ENCODE measurements at regions not wholly inside any gene's neighbourhood (a gene's known extent, or its start where the extent isn't known, plus 50 kb on each side); places are given as distances from the start of the nearest gene placed in this dataset.
A peak's percentile ranks its signal among the peaks of the same experiment; 100 is the strongest.

GRCh38 chr1:13956393-13956792 lies 256.4 kb downstream of the PRDM2 start:
- no peaks in the 10 kb centered on the region for H3K36me3 ChIP-seq (ENCODE audit: control insufficient read depth in 2 of 2, extremely low read depth in 1 of 2, insufficient read depth in 2 of 2, low read length in 2 of 2)
- H3K27ac ChIP-seq (ENCODE audit: insufficient read depth, low read depth, low read length), result no peak overlapping the region
- TF ChIP-seq POLR2A (IDR thresholded peaks at IDR 0.05; ENCODE audit: low read depth, low read length) (no peak), JUN (IDR thresholded peaks at IDR 0.05; ENCODE audit: borderline replicate concordance, insufficient read depth, insufficient read length, low read depth) (no peak), FOS (IDR thresholded peaks at IDR 0.05; ENCODE audit: borderline replicate concordance, insufficient read depth, low read length) (no peak), CTCF (IDR thresholded peaks at IDR 0.05; ENCODE audit: extremely low read depth in 1 of 2, insufficient read depth in 1 of 2, low read depth in 1 of 2, low read length in 2 of 2) (no peak)
- TF ChIP-seq, protein P1, sequence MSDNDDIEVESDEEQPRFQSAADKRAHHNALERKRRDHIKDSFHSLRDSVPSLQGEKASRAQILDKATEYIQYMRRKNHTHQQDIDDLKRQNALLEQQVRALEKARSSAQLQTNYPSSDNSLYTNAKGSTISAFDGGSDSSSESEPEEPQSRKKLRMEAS (IDR thresholded peaks at IDR 0.05; ENCODE audit: insufficient read depth, insufficient read length), result no peak
- H4K20me1 ChIP-seq (replicated peaks; ENCODE audit: control insufficient read depth, extremely low read depth, insufficient read depth, low read length), result no peaks in the 10 kb centered on the region
- no peak overlapping the region for H3K4me2 ChIP-seq (ENCODE audit: insufficient read depth, low read length)
- no peak overlapping the region for H2AFZ ChIP-seq (ENCODE audit: low read depth, low read length)
- ChIA-PET POLR2A (no interaction called here), CTCF (no interaction called here)
- no TSS peak for BruUV-seq (replicated peaks)
- no peaks in the 10 kb centered on the region for H3K79me2 ChIP-seq (ENCODE audit: control insufficient read depth, insufficient read depth, low read length)
- DNase-seq (ENCODE audit: low read depth, low spot score) (no peak), FAIRE-seq (no peak)
- H3K9ac ChIP-seq (replicated peaks; ENCODE audit: extremely low read depth, insufficient read depth, low read length), result no peak overlapping the region
- no peak overlapping the region for H3K4me3 ChIP-seq (replicated peaks in 1 of 3; ENCODE audit: insufficient read depth in 1 of 3, low read depth in 1 of 3, low read length in 3 of 3)
- no peaks in the 10 kb centered on the region for H3K27me3 ChIP-seq (ENCODE audit: control insufficient read depth in 2 of 2, insufficient read depth in 2 of 2, low read length in 2 of 2)
- H3K9me3 ChIP-seq (replicated peaks; ENCODE audit: control insufficient read depth, insufficient read depth, low read length), result no peaks in the 10 kb centered on the region
- dilution Hi-C loops (cut with MboI; ENCODE audit: extremely low pct_ligation_motif_present, low sequenced_read_pairs), result no loop called here
- no peaks in the 10 kb centered on the region for H3K4me1 ChIP-seq (ENCODE audit: control insufficient read depth, extremely low read depth, insufficient read depth, low read length)
- H3K9me1 ChIP-seq (replicated peaks; ENCODE audit: control insufficient read depth, extremely low read depth, insufficient read depth, low read length), result no peaks in the 10 kb centered on the region
- intact Hi-C loops (cut with micrococcal nuclease), result no loop called here

GRCh38 chr1:13960375-13960987 lies 260.5 kb downstream of the PRDM2 start:
- Histone ChIP-seq H3K4me3 (replicated peaks in 1 of 3; ENCODE audit: insufficient read depth in 1 of 3, low read depth in 1 of 3, low read length in 3 of 3) (no peak overlapping the region), H3K79me2 (ENCODE audit: control insufficient read depth, insufficient read depth, low read length) (no peaks in the 10 kb centered on the region), H3K9me1 (replicated peaks; ENCODE audit: control insufficient read depth, extremely low read depth, insufficient read depth, low read length) (no peaks in the 10 kb centered on the region), H2AFZ (ENCODE audit: low read depth, low read length) (no peak overlapping the region), H3K4me2 (ENCODE audit: insufficient read depth, low read length) (no peak overlapping the region), H3K9me3 (replicated peaks; ENCODE audit: control insufficient read depth, insufficient read depth, low read length) (no peaks in the 10 kb centered on the region), H3K27me3 (ENCODE audit: control insufficient read depth in 2 of 2, insufficient read depth in 2 of 2, low read length in 2 of 2) (no peaks in the 10 kb centered on the region), H3K4me1 (ENCODE audit: control insufficient read depth, extremely low read depth, insufficient read depth, low read length) (no peaks in the 10 kb centered on the region), H3K27ac (ENCODE audit: insufficient read depth, low read depth, low read length) (no peak overlapping the region), H3K36me3 (ENCODE audit: control insufficient read depth in 2 of 2, extremely low read depth in 1 of 2, insufficient read depth in 2 of 2, low read length in 2 of 2) (no peaks in the 10 kb centered on the region), H3K9ac (replicated peaks; ENCODE audit: extremely low read depth, insufficient read depth, low read length) (no peak overlapping the region), H4K20me1 (replicated peaks; ENCODE audit: control insufficient read depth, extremely low read depth, insufficient read depth, low read length) (no peaks in the 10 kb centered on the region)
- peak; percentile 43 for DNase-seq (ENCODE audit: low read depth, low spot score)
- intact Hi-C loops (cut with micrococcal nuclease), result no loop called here
- peak; percentile 83 for FAIRE-seq
- ChIA-PET POLR2A (no interaction called here), CTCF (interaction anchor here (1.0 to 2.3 kb wide), 5 partner anchors 29 to 1087 kb away, joined by 3 to 14 read pairs (median 5); no protein-coding TSS in a partner anchor)
- TF ChIP-seq POLR2AphosphoS5 (IDR thresholded peaks at IDR 0.05; ENCODE audit: insufficient read depth, low read depth, low read length) (no peak), JUN (IDR thresholded peaks at IDR 0.05; ENCODE audit: borderline replicate concordance, insufficient read depth, insufficient read length, low read depth) (no peak), CTCF (IDR thresholded peaks at IDR 0.05; ENCODE audit: extremely low read depth in 1 of 2, insufficient read depth in 1 of 2, low read depth in 1 of 2, low read length in 2 of 2) (peak; percentile 84 to 89), POLR2A (IDR thresholded peaks at IDR 0.05; ENCODE audit: low read depth, low read length) (no peak)
- dilution Hi-C loops (cut with MboI; ENCODE audit: extremely low pct_ligation_motif_present, low sequenced_read_pairs), result no loop called here
- no TSS peak for BruUV-seq (replicated peaks)
